Non-pigmented ciliary epithelial cell (primary cell): ENCODE measurements at regions not wholly inside any gene's neighbourhood (a gene's known extent, or its start where the extent isn't known, plus 50 kb on each side); places are given as distances from the start of the nearest gene placed in this dataset.

Source experiments
- DNase-seq: peaks from one replicate; pipeline ENCODE4 v3.0.0-alpha.2; 2010; ENCODE audit warnings: low read depth

DNA sequence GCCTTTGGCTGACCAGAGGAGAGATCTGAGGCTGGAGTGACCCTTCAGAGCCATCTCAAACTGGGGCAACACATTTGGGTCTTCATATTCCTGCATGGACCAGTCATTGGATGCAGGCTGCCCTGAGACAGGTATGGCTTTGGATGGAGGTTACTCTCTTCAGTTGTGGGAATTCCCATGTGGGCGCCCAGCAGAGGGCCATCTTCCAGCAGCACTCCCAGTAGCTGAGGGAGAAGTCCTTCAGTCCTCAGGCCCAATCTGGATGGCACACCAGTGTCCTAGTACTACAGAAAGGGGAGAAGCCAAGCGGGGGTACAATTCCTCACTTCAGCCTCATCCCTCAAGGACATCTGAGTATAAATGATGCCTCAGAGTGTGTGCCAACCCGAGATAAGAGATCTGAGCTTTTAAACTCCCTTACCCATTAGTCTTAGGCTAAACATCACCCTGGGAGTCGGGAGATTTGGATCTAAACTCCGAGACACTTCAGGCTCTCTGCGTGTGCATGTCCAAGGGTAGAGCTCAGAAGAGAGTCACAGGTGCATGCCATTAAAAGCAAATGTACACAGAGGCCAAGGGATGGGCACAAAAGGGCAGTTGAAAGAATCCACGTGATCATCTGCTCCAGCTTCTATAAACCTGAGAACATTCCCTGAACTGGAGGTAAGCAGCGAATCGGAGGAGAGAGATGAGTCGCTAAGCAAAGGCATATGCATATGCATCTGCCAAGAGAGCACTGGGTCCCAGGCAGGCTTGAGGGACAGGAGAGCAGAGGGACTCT, 204.6 kb downstream of the CD83 start:
- DNase-seq = no peak

DNA sequence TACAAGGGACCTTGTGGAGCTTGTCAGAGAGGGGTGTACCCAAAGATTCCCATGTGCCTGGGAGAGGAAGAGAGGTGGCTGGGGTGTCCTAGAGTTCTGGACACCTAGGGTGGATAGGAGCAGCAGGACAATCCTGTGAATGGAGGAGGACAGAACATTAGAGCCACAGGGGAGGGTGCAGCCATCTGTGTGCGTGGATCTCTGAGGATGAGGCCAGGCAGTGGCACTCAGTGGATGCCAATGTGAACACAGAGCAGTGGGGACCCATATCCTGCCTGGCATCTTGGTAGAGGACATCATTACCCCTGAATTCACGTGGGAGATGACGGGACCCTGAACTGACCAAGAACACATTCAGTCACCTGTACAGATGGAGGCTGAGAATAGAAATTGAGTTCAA, 205.3 kb downstream of the CD83 start:
- DNase-seq = no peak

DNA sequence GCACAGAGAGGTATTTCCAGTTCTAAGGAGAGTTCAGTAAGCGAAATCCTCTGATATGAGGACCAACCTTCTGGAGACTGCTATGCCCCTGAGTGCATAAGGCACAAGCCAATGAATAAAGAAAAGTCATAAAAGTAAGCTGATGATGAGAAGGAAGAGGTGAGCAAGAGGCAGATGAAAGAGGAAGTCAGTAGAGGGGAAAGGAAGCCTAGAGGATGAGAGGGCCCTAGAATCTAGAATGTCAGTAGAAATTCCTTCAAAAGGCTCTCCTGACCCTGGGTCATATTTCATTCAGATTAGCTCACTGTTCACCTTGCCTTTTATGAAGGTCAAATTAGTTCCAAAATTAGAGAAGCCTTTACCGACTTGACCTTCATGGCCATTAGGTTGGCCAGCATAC, 209.2 kb downstream of the CD83 start:
- no peak for DNase-seq

DNA sequence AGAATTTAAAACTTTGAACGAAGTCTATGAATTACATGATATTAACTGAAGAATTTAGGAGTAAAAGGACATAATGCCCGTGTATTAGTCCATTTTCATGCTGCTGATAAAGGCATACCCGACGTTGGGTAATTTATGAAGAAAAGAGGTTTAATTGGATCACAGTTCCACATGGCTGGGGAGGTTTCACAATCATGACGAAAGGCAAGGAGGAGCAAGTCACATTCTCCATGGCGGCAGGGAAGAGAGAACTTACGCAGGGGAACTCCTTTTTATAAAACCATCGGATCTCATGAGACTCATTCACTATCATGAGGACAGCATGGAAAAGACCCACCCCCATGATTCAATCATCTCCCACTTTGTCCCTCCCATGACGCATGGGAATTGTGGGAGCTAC, 210.6 kb downstream of the CD83 start:
- no peak for DNase-seq

DNA sequence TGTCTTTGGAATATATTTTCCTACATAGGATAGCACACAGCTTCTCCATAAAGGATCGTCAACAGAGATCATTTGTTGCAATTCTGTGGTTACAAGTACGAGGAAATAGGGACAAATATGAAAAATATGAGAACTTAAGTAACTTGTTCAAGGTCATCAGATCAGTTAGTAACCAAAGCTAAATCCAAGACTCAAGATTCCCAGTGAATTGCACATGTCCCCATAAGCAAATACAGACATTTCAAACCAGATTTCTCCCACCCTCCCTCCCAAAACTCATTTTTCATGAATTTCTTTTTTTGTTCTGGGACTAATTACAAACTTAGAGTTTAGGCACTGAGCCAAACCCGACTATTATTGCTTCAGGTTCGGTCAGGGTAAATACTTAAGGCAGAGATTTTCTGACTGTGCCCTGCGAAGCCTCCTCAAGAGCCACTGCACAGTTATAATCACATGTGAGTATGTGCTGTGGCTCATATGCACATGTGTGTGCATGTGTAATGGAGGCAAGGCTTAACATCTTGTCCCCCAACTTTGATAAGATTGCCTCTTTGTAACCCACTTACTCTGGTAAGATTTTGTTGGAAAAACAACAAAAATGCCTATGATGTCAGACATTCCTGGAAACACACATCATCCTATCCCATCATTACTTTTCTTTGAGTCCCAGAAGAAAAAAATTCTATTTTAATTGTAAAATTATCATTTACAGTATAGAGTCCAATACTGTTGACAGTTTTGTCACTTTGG, 216.2 kb downstream of the CD83 start:
- no peak for DNase-seq

DNA sequence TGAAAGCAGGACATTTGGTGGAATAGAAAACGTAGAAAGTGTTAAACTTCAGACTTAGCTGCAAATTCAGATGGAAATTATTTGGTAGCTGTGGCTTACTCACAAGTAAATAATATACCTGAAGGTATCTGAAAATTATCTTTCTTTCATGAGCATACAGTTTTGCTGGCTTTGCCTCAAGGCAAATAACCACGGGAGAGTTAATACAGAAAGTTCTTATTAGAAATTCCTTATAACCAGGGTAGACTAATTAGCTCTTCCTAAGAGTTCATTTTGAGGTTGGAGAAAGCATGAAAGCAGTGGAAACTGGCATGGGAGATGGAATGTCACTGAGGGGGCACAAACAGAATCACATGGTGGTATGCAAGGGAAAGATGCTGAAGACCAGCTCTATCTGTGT, 217.5 kb downstream of the CD83 start:
- DNase-seq = no peak

DNA sequence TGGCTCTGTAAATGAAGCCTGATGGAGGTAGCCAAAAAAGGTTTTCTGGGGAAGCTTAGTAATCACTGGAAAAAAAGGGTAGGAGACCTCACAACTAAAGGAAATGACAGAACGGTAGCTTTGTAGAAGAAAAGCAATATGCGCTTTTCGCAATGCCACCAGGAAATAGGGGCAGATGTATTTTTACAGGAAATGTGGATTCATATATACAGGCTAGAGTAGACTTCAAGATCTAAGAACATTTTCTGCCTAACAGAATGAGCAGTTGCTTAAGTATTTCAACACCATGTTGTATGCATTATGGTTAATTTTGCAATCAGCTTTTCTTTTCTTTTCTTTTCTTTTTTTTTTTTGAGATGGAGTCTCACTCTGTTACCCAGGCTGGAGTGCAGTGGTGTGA, 219.6 kb downstream of the CD83 start:
- no peak for DNase-seq

DNA sequence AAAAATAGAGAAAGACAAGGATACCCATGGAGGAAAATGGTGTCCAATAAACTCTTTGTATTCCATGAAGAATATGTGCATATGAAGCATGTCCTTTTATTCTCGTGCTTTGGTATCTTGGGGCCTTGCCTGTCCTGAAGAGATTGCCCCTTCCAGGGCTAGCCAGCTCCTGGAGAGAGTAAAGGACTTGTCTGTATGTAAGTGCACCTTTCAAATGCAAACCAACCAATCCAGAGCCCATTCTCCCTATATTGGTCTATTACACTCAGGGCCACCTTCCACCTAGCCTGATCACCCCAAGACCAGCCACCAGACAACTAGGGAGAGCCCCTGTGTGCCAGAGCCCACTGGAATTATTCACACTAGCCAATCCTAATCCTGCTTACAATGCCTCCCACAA, 221.6 kb downstream of the CD83 start:
- DNase-seq = no peak

DNA sequence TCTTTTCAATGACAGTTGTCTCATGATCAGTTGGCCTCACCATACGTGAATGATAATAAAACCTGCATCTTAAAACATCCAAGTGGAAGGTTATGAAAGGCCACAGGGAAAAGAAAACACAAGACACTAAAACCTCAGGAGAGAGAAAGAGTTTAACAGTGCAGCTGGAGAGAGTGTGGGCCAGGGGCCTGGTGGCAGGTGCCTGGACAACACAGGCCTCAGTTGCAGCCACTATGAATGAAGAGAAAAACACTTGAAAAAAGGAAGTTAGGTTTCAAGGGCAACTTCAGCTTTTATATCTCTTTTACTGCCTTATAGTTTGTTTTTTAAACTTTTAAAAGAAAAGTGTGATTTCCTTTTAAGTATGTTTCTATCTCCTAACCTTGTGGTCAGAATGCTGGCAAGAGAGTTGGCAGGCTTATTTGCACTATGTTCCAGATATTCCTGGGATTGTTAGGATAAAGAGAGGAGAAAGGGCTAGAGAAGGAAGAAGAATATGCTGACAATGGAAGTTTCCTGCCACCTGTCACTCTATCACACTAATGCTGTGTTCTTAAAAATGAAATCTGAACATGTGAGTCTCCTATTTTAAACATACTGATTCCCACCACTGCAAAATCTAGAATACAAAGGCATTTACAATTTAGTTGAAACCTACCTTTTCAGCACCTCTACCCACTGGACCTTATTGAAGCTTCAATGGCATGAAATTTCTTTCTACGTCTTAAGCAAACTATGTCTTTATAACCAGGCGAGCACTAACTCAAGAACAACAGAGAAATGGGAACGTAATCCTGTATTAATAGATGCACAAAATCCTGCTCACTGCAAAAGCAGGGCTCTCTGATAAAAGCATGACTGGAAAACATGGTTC, 222.4 kb downstream of the CD83 start:
- DNase-seq = no peak

DNA sequence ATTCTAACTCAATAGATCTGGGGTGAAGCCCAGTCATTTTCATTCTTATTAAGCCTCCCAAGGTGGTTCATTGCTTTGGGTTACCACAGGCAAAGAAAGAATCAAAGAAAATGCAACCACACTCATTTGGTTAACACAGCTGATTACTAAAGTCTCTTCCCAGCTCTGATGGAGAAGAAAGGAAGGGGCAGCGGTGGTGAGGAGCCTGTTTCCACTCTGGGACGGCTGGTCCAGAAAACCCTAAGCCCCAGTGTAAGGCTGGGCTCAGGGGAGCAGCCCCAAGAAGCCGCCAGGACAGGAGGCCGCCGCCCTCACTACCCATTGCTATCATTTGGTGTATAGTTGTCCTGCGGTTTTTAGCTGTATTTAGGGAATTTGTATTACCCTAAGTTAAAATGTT, 226.9 kb downstream of the CD83 start:
- no peak for DNase-seq

DNA sequence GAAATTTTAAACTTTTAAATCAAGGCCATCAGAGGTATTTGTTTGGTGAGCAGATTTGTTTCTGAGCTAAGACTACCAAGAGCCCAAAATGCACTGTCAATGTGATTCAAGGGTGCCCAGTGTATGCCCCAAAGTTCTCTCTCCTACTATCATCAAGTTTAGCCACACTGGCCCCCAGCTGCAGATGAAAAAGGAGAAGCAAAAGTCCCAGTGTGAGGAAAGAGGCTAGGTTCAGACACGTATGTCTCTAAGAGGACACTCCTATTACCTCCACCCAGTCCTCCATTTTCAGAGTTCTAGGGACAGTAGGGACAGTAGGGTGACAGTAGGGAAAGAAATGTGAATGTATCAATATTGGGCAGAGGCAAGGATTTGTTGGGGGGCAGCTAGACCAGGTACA, 230.8 kb downstream of the CD83 start:
- no peak for DNase-seq

DNA sequence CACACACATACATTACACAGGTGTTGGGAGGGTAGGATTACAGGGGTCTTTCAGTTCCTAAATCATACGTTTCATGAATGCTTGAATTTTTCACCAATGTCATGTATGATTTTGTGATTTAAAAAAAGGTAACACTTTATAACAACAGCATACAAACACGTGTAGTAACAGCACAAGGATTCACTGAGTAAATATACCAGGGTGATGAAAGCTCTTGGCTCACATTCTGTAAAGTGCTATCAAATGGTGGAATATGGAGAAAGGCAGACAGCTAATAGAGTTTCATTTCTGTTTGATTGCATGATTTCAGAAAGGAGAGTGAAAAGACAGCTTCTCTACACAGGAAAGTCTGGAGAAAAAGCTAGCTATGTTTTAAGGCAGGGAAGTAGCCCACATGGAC, 231.9 kb downstream of the CD83 start:
- no peak for DNase-seq

DNA sequence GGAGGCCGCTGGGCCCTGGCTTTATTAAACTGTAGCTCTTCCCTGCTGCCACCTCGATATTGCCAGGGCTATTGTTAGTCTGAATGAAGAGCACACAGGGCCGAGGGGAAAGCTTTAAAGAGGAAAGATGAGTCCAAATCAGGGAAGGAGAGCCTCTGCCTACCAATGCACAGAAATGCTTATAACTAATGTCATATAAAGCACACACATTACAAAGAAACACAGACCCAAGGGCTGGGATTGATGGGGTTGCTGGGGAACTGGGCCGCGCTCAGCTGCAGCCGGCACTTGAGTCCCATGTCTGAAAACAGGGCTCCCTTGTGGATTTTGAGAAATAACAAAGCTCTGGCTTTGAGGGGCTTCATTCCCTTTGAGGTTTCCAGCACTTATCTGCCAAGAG, 232.6 kb downstream of the CD83 start:
- DNase-seq = no peak

DNA sequence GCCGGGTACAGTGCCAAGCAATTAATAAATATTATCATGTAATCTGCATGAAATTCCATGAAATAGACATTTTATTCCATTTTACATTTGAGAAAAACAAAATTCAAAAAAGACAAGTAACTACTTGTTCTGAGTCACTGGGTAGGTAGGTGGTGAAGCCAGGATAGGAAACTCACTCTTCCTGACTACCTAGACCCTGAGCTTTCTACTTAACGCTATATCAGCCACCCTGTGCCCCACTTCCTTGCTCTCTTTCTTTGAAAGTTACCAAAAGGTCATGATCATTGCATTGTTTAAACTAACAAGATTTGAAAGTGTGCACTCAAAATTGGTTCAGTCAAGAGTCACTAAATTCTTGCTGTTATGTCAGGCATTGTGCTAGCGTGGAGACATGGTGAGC, 235.7 kb downstream of the CD83 start:
- no peak for DNase-seq

DNA sequence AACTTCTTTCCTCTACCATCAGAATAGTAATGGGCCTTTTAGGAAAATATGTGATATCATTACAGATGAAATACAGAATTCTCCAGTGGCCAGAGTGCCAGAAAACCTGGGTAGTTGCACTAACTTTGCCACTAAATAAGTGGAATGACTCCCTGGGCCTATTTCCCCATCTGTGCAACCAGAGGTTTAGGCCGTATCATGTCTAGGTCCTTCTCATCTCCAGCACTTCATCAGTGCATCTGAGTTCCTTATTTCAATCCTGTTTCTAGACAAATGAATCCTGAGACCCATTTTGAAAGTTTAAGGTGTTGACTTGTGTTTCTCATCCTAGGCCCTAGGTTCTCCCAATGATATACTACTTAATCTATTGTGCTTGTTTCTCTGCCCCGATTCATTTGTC, 236.2 kb downstream of the CD83 start:
- DNase-seq = no peak

DNA sequence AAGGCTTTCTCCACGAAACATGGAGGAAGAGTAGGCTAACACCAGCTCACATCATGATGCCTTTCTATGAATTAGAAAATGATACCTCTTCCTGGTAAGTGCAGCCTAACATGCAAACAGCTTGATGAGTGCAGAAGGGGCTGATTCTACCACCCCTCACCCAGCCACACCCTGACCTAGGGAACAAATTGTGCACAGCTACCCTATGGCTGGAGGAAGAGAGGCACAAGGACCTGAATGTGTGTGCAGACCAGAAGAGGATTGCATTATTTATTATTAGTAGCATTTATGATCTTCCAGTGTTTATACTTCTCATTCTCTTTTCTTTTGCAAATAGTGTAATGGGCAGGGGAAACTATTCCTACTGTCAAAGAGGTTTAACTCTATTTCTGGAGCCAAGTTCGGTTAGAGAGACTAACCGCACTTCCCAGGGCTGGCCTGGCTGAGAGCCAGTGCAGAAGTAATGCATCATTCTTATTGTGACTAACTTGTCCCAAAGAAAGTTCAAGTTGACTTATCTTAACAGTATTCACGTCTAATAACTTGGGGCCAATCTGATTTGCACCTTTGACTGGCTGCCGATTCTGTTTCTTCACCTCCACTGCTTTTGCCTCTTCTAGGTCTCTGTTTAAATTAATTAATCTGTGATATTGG, 237.5 kb downstream of the CD83 start:
- DNase-seq = peak; percentile 62

DNA sequence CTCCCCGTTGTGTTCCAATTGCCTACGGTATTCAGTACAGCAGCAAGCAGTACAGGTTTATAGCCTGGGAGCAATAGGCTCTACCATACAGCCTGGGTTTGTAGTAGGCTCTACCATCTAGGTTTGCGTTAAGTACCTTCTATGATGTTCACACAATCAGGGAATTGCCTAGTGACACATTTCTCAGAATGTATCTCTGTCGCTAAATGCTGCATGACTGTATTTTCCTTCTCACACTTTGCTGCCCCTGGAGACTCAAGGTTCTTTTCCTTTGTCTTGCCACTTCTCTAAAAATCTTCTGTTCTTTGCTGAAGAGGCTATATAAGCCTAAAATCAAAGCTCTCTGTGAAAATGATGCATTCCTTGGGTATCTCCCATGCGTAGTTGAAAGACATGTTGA, 241.9 kb downstream of the CD83 start:
- no peak for DNase-seq

DNA sequence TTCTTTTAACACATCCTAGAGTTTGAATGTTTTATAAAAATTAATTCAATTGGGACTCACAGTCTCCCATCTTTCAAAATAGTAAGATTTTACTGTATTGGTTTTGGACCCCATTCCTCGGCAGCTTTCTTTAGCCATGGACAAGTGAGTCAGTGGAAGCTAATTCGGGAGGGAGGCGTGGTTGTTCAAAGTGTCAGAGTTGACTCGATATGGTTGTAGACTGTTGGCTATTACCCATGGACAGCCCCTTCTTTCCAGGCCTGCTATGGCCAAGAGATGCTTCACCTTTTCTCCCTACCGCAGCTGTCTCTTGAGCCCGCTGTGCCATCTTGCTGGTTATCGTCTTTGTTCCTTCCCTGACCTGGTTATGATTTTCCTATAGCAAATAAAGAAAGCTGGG, 243.0 kb downstream of the CD83 start:
- DNase-seq = no peak

DNA sequence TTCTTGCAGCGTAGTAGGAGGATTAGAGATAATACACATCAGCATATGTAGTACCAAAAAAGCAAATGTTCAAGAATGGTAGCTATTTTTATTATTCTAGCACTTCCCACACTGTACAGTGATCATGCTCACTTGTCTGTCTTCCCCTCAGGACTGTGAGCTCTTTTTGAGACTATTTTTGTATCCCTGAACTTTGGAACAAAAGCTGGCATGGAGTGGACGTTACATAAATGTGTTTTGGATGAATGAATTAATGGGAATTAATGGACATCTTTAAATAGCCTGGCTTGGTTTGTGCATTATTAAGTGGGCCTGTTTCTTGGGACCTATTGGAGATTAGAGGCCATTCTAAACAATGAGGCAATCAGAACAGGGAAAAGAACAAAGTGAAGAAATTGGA, 243.7 kb downstream of the CD83 start:
- no peak for DNase-seq

DNA sequence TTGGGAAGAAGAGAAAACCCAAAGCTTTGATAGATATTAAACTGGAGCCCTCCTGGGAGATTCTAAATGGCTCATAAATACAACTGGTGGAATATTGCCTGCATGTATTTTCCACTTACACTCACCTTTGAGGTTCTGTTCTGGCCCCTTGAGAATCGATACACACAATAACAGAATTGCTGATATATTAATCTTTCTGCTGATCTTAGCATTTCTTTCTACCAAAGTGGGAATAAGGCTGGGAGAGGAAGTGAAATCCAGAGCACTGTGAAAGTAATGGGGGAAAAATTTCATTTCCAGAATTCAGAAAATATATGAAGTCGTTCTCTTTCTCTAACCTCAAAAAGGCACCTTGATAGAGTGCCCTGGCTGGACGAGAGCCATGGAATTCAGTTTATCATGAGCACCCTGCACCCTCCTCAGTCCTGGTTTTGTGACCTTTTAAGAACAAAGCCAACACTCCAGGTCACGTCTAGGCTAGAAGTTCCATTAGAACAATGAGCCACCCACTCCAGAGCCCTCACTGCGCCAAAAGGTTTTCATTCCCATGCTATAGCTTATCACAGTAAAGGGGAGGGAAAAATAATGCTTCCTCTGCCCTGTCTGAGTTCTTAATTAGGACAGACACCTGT, 244.5 kb downstream of the CD83 start:
- no peak for DNase-seq

DNA sequence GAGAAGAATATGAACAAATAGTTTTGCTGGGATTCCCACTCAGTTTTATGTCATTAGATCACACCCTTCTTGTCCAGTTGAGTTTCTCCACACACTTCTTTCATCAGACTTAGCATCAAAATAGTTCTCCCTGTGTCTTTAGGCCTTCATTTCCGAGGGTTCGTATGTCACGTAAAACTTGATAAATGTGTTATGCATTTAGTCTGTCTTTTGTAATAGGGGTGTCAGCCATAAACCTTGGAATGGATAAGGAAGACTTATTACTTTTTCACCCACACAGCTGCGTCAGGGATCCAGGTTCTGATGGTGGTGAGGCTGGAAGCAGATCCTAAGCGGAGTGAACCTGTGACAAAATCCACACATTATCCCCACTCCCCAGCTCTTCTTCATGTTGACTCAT, 246.8 kb downstream of the CD83 start:
- DNase-seq = no peak

DNA sequence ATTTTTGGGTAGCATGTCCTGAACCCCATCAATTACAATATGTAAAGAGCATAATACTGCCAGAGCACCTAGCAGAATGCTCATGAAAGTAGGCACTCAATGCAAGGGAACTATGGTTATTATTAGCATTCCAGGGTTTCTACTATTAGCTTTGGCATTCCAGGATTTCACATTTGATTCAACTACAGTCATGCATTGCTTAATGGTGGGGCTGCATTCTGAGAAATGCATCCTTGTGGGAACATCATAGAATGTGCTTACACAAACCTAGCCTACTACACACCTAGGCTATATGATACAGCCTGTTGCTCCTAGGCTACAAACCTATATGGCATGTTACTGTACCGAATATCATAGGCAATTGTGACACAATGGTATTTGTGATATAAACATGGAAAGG, 247.8 kb downstream of the CD83 start:
- DNase-seq = peak; percentile 8
